ENCODE measurements at regions not wholly inside any gene's neighbourhood (a gene's known extent, or its start where the extent isn't known, plus 50 kb on each side); places are given as distances from the start of the nearest gene placed in this dataset.

DNA sequence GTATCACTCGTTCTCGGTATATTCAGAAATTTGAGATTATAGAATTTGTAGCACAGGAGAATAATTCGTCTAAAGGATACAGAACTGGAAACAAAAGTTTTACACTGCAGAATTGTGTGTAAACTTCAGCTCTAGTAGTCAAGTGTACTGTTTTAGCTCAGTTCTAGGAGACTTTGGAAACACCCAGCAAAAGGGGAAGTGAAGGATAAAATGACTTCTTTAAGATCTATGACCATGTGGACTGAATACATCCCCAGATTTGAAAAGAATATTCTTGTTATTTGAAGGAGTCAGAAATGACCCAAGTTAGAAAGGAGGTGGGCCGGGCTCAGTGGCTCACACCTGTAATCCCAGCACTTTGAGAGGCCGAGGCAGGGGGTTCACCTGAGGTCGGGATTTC is 174.0 kb upstream of the FOXQ1 start:
- TF ChIP-seq, protein P1, sequence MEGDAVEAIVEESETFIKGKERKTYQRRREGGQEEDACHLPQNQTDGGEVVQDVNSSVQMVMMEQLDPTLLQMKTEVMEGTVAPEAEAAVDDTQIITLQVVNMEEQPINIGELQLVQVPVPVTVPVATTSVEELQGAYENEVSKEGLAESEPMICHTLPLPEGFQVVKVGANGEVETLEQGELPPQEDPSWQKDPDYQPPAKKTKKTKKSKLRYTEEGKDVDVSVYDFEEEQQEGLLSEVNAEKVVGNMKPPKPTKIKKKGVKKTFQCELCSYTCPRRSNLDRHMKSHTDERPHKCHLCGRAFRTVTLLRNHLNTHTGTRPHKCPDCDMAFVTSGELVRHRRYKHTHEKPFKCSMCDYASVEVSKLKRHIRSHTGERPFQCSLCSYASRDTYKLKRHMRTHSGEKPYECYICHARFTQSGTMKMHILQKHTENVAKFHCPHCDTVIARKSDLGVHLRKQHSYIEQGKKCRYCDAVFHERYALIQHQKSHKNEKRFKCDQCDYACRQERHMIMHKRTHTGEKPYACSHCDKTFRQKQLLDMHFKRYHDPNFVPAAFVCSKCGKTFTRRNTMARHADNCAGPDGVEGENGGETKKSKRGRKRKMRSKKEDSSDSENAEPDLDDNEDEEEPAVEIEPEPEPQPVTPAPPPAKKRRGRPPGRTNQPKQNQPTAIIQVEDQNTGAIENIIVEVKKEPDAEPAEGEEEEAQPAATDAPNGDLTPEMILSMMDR (IDR thresholded peaks at IDR 0.05): no peak

GRCh38 chr6:1136827-1137226 is 175.1 kb upstream of the FOXQ1 start:
- TF ChIP-seq, protein P1 (IDR thresholded peaks at IDR 0.05): no peak

DNA sequence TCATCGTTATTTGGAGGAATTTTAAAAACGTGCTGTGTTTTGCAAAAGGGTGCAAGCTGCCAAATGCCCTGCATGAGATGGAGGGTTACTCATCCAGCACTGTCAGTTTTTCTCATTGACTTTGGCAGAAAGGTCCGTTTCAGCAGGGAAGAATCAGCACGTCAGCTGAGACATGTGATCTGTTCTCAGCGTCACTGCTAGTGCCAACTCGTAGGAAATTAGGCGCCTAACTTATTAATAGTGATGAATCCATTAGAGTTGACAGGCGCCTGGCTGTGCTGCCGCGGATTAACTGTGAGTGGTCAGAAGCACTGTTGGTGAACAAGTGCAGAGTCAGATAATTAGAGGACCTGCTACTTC is 175.5 kb upstream of the FOXQ1 start:
- TF ChIP-seq, protein P1 (IDR thresholded peaks at IDR 0.05): no peak

GRCh38 chr6:1135726-1136414 is 176.0 kb upstream of the FOXQ1 start:
- TF ChIP-seq, protein P1 (IDR thresholded peaks at IDR 0.05): no peak

DNA sequence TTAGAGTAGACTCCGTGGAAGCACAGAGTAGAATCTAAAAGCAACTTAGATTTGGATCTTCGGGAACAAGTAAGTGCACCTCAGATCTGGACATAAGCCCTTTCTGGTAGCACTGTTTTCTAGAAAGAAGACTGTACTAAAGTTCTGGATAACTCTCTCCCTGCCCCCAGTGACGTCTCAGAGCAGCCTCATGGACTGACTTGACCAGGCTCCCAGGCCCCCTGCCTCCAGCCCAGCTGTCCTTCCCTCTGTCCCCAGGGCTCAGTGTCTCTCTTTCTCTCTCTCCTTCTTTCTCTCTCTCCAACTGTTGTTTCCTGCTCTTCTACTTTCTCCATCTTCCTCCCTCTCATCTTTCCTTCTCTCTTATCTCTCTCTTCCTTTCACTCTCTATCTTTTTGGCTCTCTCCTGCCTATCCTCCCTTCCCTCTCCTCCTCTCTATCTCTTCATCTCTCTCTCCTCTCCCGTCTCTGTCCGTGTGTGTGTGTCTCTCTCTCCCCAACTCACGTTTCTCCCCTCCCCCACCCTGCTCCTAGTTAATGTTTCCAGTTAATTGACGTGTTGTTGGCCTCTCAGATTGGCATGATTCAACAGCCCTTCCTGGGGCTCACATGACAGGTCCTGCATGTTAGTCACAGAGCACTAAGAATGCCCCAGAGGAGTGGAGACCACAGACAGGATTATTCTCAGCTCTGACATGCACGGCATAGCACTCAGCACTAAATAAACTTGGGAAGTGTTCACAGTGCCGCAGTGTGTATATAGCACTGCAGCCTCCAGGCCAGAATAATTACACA is 180.4 kb upstream of the FOXQ1 start:
- TF ChIP-seq, protein P1 (IDR thresholded peaks at IDR 0.05): no peak

GRCh38 chr6:1130709-1131108 is 181.2 kb upstream of the FOXQ1 start:
- TF ChIP-seq, protein P1 (IDR thresholded peaks at IDR 0.05): no peak

DNA sequence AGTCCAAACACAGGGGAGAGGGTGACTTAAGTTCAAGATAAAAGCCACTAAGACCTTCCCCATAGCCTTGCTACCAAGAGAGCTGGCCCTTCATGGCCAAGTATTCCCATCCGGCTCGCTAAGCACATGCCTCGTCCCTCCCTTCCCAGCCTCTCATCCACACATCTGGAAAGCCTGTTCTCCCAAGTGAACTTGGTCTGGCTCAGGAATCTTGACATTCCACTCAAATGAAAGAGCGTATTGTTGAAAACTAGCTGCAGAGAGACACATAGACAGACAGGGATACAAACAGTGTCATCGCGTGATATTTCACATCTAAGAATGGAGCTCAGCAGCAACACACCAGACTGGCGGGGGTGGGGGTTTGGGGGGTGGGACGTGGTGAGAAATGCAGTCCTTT is 182.8 kb upstream of the FOXQ1 start:
- TF ChIP-seq, protein P1 (IDR thresholded peaks at IDR 0.05): no peak
